Progenitor cell of endocrine pancreas (in vitro differentiated cells): ENCODE measurements at regions not wholly inside any gene's neighbourhood (a gene's known extent, or its start where the extent isn't known, plus 50 kb on each side); places are given as distances from the start of the nearest gene placed in this dataset.

Experiments
- DNase-seq: peaks from one replicate; pipeline ENCODE4 v3.0.0; 2021; ENCODE audit warnings: low spot score; ENCODE audit not compliant: unreplicated experiment
- H3K27ac Mint-ChIP-seq: 2 replicates; pipeline ENCODE4 v1.8.0; 2021; ENCODE audit warnings: mild to moderate bottlenecking, moderate library complexity, mixed read lengths
- H3K27me3 Mint-ChIP-seq: 2 replicates; pipeline ENCODE4 v1.8.0; 2021; ENCODE audit warnings: mixed read lengths
- H3K36me3 Mint-ChIP-seq: 2 replicates; pipeline ENCODE4 v1.8.0; 2022; ENCODE audit warnings: mixed read lengths; ENCODE audit not compliant: insufficient read depth
- H3K4me1 Mint-ChIP-seq: 2 replicates; pipeline ENCODE4 v1.8.0; 2021; ENCODE audit warnings: low read depth, mixed read lengths
- H3K4me3 Mint-ChIP-seq: 2 replicates; pipeline ENCODE4 v1.8.0; 2021; ENCODE audit warnings: low read depth, mild to moderate bottlenecking, moderate library complexity, mixed read lengths
- H3K9me3 Mint-ChIP-seq: 2 replicates; pipeline ENCODE4 v1.8.0; 2021; ENCODE audit warnings: low read depth, mixed read lengths
- CTCF ChIP-seq: fragments of 200-600 bp; sonication (generic); IDR thresholded peaks from one replicate; pipeline ENCODE4 v1.5.0; 2021; ENCODE audit warnings: antibody characterized with exemption, mild to moderate bottlenecking; ENCODE audit not compliant: unreplicated experiment

GRCh38 chr2:23073056-23073455 lies 311.9 kb upstream of the KLHL29 start:
- H3K4me1 Mint-ChIP-seq: no peaks in the 10 kb centered on the region
- no peak for TF ChIP-seq CTCF
- no peaks in the 10 kb centered on the region for H3K36me3 Mint-ChIP-seq
- no peak overlapping the region for H3K4me3 Mint-ChIP-seq
- no peak overlapping the region for H3K27ac Mint-ChIP-seq
- no peaks in the 10 kb centered on the region for H3K9me3 Mint-ChIP-seq
- peaks cover 48% of the 10 kb centered on the region for H3K27me3 Mint-ChIP-seq
- DNase-seq: no peak

GRCh38 chr2:23073671-23074070 lies 311.3 kb upstream of the KLHL29 start:
- Mint-ChIP-seq H3K4me1 (peaks cover 3% of the 10 kb centered on the region), H3K9me3 (no peaks in the 10 kb centered on the region), H3K4me3 (no peak overlapping the region), H3K27me3 (peaks cover 45% of the 10 kb centered on the region), H3K36me3 (no peaks in the 10 kb centered on the region), H3K27ac (no peak overlapping the region)
- no peak for TF ChIP-seq CTCF
- DNase-seq: no peak

- Mint-ChIP-seq H3K4me3 (no peak overlapping the region), H3K27ac (no peak overlapping the region), H3K36me3 (no peaks in the 10 kb centered on the region), H3K27me3 (peaks cover 33% of the 10 kb centered on the region), H3K4me1 (peaks cover 5% of the 10 kb centered on the region), H3K9me3 (peaks cover 12% of the 10 kb centered on the region)
- DNase-seq: no peak
- TF ChIP-seq CTCF: no peak
Measured at GRCh38 chr2:23077596-23077995, 307.4 kb upstream of the KLHL29 start.

- Mint-ChIP-seq H3K36me3 (no peaks in the 10 kb centered on the region), H3K9me3 (peaks cover 12% of the 10 kb centered on the region), H3K4me3 (no peak overlapping the region), H3K27ac (no peak overlapping the region), H3K4me1 (peaks cover 9% of the 10 kb centered on the region), H3K27me3 (peaks cover 32% of the 10 kb centered on the region)
- DNase-seq: no peak
- TF ChIP-seq CTCF: no peak
Measured at GRCh38 chr2:23078784-23079434, 306.1 kb upstream of the KLHL29 start.

- no peak for TF ChIP-seq CTCF
- no peak overlapping the region for H3K4me3 Mint-ChIP-seq
Measured at GRCh38 chr2:23083966-23084365, 301.0 kb upstream of the KLHL29 start.

More at GRCh38 chr2:23083966-23084365, 301.0 kb upstream of the KLHL29 start:
- DNase-seq: no peak
- Mint-ChIP-seq H3K4me1 (peaks cover 11% of the 10 kb centered on the region), H3K27me3 (no peaks in the 10 kb centered on the region), H3K27ac (no peak overlapping the region), H3K9me3 (peaks cover 22% of the 10 kb centered on the region), H3K36me3 (no peaks in the 10 kb centered on the region)
